LoVo (cell line): ENCODE measurements at regions not wholly inside any gene's neighbourhood (a gene's known extent, or its start where the extent isn't known, plus 50 kb on each side); places are given as distances from the start of the nearest gene placed in this dataset.

Source experiments
- DNase-seq: peaks from one replicate; pipeline ENCODE4 v3.0.0-alpha.2; 2016; ENCODE audit warnings: low spot score

DNA sequence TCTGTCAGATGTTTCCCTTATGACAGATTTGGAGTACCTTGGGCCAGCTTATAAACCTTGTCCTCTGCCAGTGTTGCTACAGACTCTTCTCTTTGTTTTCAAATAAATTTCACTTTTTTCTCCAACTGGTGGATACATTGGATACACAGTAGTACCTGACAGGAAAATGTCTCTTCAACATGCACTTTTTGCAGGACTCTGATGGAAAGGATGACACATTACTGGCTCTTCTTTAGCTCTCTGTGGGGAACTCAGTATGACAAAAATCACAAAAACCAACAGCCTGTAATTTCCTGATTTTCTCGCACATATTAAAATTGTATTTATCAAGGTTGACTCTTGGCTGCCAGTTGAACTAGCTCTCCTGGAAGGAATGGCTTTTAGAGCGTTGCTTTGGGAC, 61.3 kb upstream of the GIMD1 start:
- no peak for DNase-seq

DNA sequence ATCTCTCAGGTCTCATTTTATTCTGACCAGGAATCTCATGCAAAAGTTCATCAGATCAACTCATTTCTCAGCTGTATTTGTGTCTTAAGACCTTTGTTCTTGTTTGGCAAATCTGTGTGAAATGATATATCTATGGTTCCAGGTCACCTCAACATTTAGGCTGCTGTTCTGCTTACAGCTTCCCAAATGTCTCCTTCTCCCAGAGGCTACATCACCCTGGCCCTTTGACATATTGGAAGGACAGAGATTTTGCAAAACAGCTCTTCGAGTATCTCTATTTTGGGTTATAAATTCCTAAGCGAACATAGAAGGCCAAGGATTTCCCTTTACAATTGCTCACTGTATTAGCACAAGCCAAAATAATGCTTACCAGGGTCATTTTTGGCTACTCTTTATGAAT, 57.5 kb upstream of the GIMD1 start:
- DNase-seq: no peak

DNA sequence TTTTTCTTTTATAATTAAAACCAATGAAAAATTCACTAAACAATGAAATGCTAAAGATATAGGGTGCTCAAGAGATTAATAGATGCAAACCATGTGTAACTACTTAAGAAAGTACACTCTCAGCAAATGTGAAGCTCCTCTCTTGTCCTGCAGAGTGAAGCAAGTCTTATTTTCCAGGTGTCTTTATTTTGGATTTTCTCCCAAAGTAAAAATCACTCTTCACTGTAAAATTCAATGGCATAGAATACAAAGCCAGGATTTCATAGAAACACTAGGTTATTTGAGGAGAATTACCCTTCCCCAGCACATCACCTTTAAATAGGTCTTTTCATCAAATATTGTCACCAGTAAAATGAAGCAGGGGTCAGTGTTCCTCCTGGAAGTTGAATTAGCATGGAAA, 57.0 kb upstream of the GIMD1 start:
- no peak for DNase-seq

DNA sequence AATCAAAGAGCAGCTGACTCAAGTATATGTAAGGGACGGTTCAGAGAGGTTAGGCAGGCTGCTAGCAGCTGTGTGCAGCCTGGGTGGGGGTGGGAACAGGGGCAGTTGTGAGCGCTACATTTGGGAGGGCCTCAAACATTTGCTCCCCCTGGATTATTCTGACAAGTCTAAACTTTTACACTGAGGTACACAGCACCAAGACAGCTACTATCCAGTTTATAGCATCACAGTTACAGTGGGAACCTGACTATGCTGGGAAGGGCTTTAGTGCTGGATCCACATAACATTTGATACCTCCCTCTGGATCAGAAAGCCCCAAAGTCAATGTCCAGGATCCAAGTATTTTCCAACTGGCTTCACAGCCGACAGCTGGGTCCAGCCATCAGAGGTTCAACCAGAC, 55.8 kb upstream of the GIMD1 start:
- no peak for DNase-seq

DNA sequence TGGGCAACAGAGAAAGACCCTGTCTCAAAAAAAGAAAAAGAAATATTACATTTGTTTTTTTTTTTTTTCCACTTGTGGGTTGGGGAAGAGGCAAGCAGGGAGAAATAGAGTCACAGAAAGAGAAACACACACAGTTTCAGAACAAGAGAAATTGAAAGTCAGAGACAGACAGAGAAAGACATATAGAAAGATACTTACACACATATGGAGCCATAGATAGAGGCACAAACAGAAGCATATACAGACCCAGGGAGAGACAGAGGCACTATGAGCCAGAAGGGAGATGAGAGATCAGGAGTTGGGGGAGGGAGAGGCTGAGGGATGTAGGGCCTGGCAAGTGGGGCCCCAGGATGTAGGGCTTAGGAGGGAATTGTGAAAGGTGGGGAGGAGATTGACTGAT, 55.2 kb upstream of the GIMD1 start:
- no peak for DNase-seq

DNA sequence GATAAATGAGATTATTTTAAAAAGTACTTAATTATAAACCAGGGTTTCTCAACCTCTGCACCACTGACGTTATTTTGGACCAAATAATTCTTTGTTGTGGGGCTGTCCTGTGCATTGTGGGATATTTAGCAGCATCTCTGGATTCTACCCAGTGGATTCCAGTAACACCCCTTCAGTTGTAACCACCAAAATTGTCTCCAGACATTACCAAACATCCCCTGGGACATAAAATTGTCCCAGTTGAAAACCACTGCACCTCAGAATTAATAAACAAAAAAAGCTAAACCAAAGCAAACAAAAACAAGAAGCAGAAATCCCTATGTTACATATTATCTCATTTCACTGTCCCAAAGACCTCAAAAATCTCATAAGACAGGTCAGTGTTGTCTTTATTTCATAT, 54.2 kb upstream of the GIMD1 start:
- no peak for DNase-seq

- no peak for DNase-seq
These were observed 53.1 kb upstream of the GIMD1 start for GRCh38 chr4:106421441-106422296.

DNA sequence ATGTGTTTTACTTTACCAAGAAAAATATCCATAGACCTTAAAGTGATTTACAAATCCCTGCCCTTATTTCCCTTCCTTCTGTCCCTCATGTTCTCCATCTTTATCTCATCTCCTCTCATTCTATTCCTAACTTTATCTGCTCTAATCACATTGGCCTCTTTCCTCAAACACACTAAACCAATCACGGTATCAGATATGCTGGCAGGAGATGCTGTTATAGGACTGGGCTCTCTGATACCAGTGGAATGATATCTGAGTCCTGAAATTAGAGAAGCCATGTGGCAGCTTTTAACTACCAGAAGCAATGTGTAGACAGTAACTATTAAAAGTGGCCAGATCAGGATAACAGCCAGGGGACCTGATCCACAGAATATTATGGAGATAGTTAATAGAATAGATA, 49.9 kb upstream of the GIMD1 start:
- no peak for DNase-seq
